Suprapubic skin (tissue), 4 donors: ENCODE measurements at regions not wholly inside any gene's neighbourhood (a gene's known extent, or its start where the extent isn't known, plus 50 kb on each side); places are given as distances from the start of the nearest gene placed in this dataset.

Source experiments
- DNase-seq, 2 donors: peaks; one replicate each; pipeline ENCODE4 v3.0.0-alpha.2; 2019; ENCODE audit warnings: low spot score in 2 of 2
- H3K27ac ChIP-seq: fragments of 200-600 bp; sonication (generic); one replicate; pipeline ENCODE4 v1.5.1; 2019
- H3K27me3 ChIP-seq: fragments of 200-600 bp; sonication (generic); one replicate; pipeline ENCODE4 v1.5.1; 2019
- H3K36me3 ChIP-seq: fragments of 200-600 bp; sonication (generic); one replicate; pipeline ENCODE4 v1.5.1; 2019
- H3K4me1 ChIP-seq: fragments of 200-600 bp; sonication (generic); one replicate; pipeline ENCODE4 v1.5.1; 2019
- H3K4me3 ChIP-seq: fragments of 200-600 bp; sonication (generic); one replicate; pipeline ENCODE4 v1.5.1; 2019; ENCODE audit warnings: mild to moderate bottlenecking
- H3K9me3 ChIP-seq: fragments of 200-600 bp; sonication (generic); one replicate; pipeline ENCODE4 v1.5.1; 2019
- EP300 ChIP-seq: sonication (generic); formaldehyde crosslinking; IDR thresholded peaks from one replicate; pipeline ENCODE4 v1.6.1; 2017; ENCODE audit warnings: antibody characterized with exemption
- POLR2A ChIP-seq, 2 donors: fragments of 450-650 bp; IDR thresholded peaks; one replicate each; pipeline ENCODE4 v1.6.1; 2017; ENCODE audit warnings: antibody characterized with exemption in 2 of 2, mild to moderate bottlenecking in 2 of 2, moderate library complexity in 2 of 2
- POLR2AphosphoS5 ChIP-seq, 3 donors: sonication (generic); formaldehyde crosslinking; IDR thresholded peaks; one replicate each; pipeline ENCODE4 v1.6.1; 2017; ENCODE audit warnings: antibody characterized with exemption in 3 of 3
- WGBS: methylation state at CpG from one replicate; pipeline ENCODE4 v1.1.5; 2018; 5-methylcytosine and 5-hydroxymethylcytosine counted together
- TF ChIP-seq, protein P1 (sequence below), 2 donors: fragments of 200-600 bp in 1 of 2; fragments of 450-650 bp in 1 of 2; sonication (generic) in 1 of 2; IDR thresholded peaks; one replicate each; pipeline ENCODE4 v1.5.1; 2016 to 2019; ENCODE audit warnings: antibody characterized with exemption in 2 of 2, mild to moderate bottlenecking in 1 of 2, moderate library complexity in 1 of 2

GRCh38 chr2:88252111-88252510 is 82.0 kb downstream of the THNSL2 start:
- H3K36me3 ChIP-seq = no peaks in the 10 kb centered on the region
- H3K27ac ChIP-seq = no peak overlapping the region
- no peaks in the 10 kb centered on the region for H3K4me1 ChIP-seq
- H3K9me3 ChIP-seq = no peaks in the 10 kb centered on the region
- WGBS = 84% methylated on average over 3 of the region's 3 CpGs
- H3K27me3 ChIP-seq = peaks cover 12% of the 10 kb centered on the region
- no peak overlapping the region for H3K4me3 ChIP-seq
- TF ChIP-seq EP300 (no peak), POLR2AphosphoS5 (IDR thresholded peaks at IDR 0.05) (no peak), POLR2A (IDR thresholded peaks at IDR 0.05) (no peak)
- TF ChIP-seq, protein P1, sequence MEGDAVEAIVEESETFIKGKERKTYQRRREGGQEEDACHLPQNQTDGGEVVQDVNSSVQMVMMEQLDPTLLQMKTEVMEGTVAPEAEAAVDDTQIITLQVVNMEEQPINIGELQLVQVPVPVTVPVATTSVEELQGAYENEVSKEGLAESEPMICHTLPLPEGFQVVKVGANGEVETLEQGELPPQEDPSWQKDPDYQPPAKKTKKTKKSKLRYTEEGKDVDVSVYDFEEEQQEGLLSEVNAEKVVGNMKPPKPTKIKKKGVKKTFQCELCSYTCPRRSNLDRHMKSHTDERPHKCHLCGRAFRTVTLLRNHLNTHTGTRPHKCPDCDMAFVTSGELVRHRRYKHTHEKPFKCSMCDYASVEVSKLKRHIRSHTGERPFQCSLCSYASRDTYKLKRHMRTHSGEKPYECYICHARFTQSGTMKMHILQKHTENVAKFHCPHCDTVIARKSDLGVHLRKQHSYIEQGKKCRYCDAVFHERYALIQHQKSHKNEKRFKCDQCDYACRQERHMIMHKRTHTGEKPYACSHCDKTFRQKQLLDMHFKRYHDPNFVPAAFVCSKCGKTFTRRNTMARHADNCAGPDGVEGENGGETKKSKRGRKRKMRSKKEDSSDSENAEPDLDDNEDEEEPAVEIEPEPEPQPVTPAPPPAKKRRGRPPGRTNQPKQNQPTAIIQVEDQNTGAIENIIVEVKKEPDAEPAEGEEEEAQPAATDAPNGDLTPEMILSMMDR (IDR thresholded peaks at IDR 0.05) = no peak
- DNase-seq = no peak

DNA sequence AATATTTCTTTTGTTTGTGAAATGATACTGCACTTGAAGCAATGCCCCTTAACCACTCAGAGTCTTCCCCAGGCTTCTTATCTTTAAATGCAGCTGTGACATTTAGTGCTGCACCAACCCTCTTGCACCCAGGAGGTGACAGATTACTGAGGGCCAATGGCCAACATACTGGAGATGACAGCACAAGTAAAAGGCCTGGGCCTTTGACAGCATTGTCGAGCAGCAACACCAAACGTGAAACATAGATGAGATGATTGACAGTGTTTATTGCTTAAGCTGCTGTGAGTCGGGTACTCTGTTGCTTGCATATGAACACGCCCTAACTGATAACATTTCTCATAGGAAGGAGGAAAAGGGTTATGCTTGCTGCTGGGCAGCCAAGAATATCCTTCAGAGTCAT is 80.3 kb downstream of the THNSL2 start:
- Histone ChIP-seq H3K27ac (no peak overlapping the region), H3K27me3 (peaks cover 12% of the 10 kb centered on the region), H3K4me1 (no peaks in the 10 kb centered on the region), H3K4me3 (no peak overlapping the region), H3K9me3 (no peaks in the 10 kb centered on the region), H3K36me3 (no peaks in the 10 kb centered on the region)
- 67% methylated on average over 4 of the region's 4 CpGs for whole genome bisulfite sequencing
- no peak for TF ChIP-seq POLR2AphosphoS5 (IDR thresholded peaks at IDR 0.05)
- no peak for TF ChIP-seq POLR2A (IDR thresholded peaks at IDR 0.05)
- TF ChIP-seq, protein P1 (IDR thresholded peaks at IDR 0.05) = no peak
- TF ChIP-seq EP300 = no peak
- DNase-seq = no peak

DNA sequence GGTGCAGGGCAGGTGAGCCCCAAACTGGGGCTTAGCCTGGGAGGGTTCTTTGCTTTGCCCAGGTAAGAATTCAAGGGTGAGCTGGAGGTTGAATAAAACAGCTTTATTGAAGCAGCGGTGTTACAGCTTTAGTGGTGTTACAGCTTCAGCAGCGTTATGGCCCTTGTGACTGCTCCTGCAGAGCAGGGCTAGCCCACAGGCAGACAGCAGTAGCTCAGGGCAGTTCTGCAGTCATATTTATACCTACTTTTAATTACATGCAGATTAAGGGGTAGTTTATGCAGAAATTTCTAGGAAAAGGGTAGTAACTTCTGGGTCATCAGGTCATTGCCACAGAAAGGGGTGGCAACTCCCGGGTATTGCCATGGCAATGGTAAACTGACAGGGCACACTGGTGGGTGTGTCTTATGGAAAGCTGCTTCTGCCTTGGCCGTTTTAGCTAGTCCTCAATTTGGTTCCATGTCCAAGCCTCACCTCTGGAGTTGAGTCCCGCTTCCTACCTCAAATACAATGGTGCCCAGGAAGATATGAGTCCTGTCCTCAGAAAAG is 78.2 kb downstream of the THNSL2 start:
- WGBS = 72% methylated on average over 5 of the region's 5 CpGs
- Histone ChIP-seq H3K4me3 (no peak overlapping the region), H3K36me3 (no peaks in the 10 kb centered on the region), H3K4me1 (no peaks in the 10 kb centered on the region), H3K27me3 (peaks cover 4% of the 10 kb centered on the region), H3K9me3 (no peaks in the 10 kb centered on the region), H3K27ac (no peak overlapping the region)
- DNase-seq = no peak
- TF ChIP-seq POLR2AphosphoS5 (IDR thresholded peaks at IDR 0.05) (no peak), EP300 (no peak), POLR2A (IDR thresholded peaks at IDR 0.05) (no peak)
- TF ChIP-seq, protein P1 (IDR thresholded peaks at IDR 0.05) = no peak

DNA sequence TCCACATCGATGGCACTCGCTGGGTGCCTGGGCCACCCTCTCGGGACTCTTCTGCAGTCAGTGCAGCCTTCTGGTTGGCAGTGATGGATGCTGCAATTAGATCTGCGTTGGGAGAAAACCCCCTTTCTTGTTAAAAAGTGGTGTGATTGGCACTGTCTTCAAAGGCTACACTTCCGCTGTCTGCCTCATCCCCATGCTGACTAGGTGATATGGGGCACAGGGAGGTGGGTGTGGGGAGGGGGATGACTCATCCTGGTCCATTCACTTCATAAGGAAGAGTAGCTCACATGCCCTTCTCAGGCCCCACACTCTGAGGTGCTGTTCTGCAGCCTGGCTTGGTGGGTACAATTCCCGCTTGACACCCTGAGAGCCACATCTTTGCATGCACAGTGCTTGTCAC is 77.4 kb downstream of the THNSL2 start:
- H3K9me3 ChIP-seq = no peaks in the 10 kb centered on the region
- no peaks in the 10 kb centered on the region for H3K4me1 ChIP-seq
- H3K4me3 ChIP-seq = no peak overlapping the region
- H3K27me3 ChIP-seq = no peaks in the 10 kb centered on the region
- no peaks in the 10 kb centered on the region for H3K36me3 ChIP-seq
- H3K27ac ChIP-seq = no peak overlapping the region
- TF ChIP-seq POLR2A (IDR thresholded peaks at IDR 0.05) = no peak
- TF ChIP-seq EP300 = no peak
- no peak for TF ChIP-seq POLR2AphosphoS5 (IDR thresholded peaks at IDR 0.05)
- TF ChIP-seq, protein P1 (IDR thresholded peaks at IDR 0.05) = no peak
- DNase-seq = no peak
- 66% methylated on average over 6 of the region's 6 CpGs for WGBS

GRCh38 chr2:88245109-88245508 is 75.0 kb downstream of the THNSL2 start:
- no peak overlapping the region for H3K4me3 ChIP-seq
- H3K27ac ChIP-seq = no peak overlapping the region
- no peaks in the 10 kb centered on the region for H3K36me3 ChIP-seq
- H3K4me1 ChIP-seq = no peaks in the 10 kb centered on the region
- H3K9me3 ChIP-seq = no peaks in the 10 kb centered on the region
- no peak for TF ChIP-seq POLR2A (IDR thresholded peaks at IDR 0.05)
- TF ChIP-seq EP300 = no peak
- TF ChIP-seq POLR2AphosphoS5 (IDR thresholded peaks at IDR 0.05) = no peak
- TF ChIP-seq, protein P1 (IDR thresholded peaks at IDR 0.05) = no peak
- WGBS = 93% methylated on average over 3 of the region's 3 CpGs
- H3K27me3 ChIP-seq = no peaks in the 10 kb centered on the region
- DNase-seq = no peak
